Panc1 (cell line): ENCODE measurements at regions not wholly inside any gene's neighbourhood (a gene's known extent, or its start where the extent isn't known, plus 50 kb on each side); places are given as distances from the start of the nearest gene placed in this dataset.
A peak's percentile ranks its signal among the peaks of the same experiment; 100 is the strongest.

Experiments used
- ATAC-seq: fragments of 200-7000 bp; cut with Tn5 transposase; 2 replicates; pipeline ENCODE4 v1.9.1; 2020; ENCODE audit warnings: mild to moderate bottlenecking, moderate library complexity
- BruUV-seq: library from RNA; stranded (reverse); fragments of 400-500 nt; replicated peaks from 2 replicates; lab custom pipeline; 2021; lab: Mats Ljungman, UMichigan
- CTCF ChIA-PET: fragments of 300-600 bp; sonication (Branson Sonifier 250); formaldehyde crosslinking; loops from one replicate; lab custom pipeline; 2022; ENCODE audit warnings: antibody characterized with exemption; lab: Charles Lee
- POLR2A ChIA-PET: fragments of 300-600 bp; sonication (Branson Sonifier 250); formaldehyde crosslinking; loops from one replicate; lab custom pipeline; 2022; ENCODE audit warnings: antibody characterized with exemption; lab: Charles Lee
- DNase-seq: peaks from one replicate; pipeline ENCODE4 v3.0.0-alpha.2; 2010; ENCODE audit warnings: low read depth, low spot score
- H3K27ac ChIP-seq: 2 replicates; pipeline ENCODE4 v1.5.1; 2011; ENCODE audit warnings: mild to moderate bottlenecking, low read length, inconsistent platforms
- H3K27me3 ChIP-seq: fragments of 200-500 bp; sonication (Bioruptor generic); 2 replicates; pipeline ENCODE4 v1.6.0; 2014; ENCODE audit warnings: low read length, inconsistent platforms; ENCODE audit not compliant: control insufficient read depth, insufficient read depth
- H3K36me3 ChIP-seq: fragments of 200-500 bp; sonication (Bioruptor generic); 2 replicates; pipeline ENCODE4 v1.5.1; 2014; ENCODE audit warnings: inconsistent platforms, mild to moderate bottlenecking, low read length, moderate library complexity; ENCODE audit not compliant: control insufficient read depth, insufficient read depth
- H3K4me1 ChIP-seq: 2 replicates; pipeline ENCODE4 v1.5.1; 2011; ENCODE audit warnings: inconsistent platforms, mild to moderate bottlenecking, low read length, moderate library complexity; ENCODE audit not compliant: control insufficient read depth, insufficient read depth
- H3K4me3 ChIP-seq, 2 experiments: 2 replicates each; pipeline ENCODE4 v1.5.1; 2011 to 2012; ENCODE audit warnings: low read depth in 2 of 2, low read length in 2 of 2, mild to moderate bottlenecking in 2 of 2, inconsistent platforms in 1 of 2, moderate library complexity in 1 of 2
- H3K9me3 ChIP-seq: fragments of 200-500 bp; sonication (Bioruptor generic); 2 replicates; pipeline ENCODE4 v1.5.1; 2014; ENCODE audit warnings: low read depth, mild to moderate bottlenecking, inconsistent platforms, low read length, moderate library complexity; ENCODE audit not compliant: control insufficient read depth, insufficient read depth
- POLR2AphosphoS5 ChIP-seq: IDR thresholded peaks from 2 replicates; pipeline ENCODE4 v1.6.1; 2012; ENCODE audit warnings: mild to moderate bottlenecking, low read depth, low read length, moderate library complexity
- REST ChIP-seq, 2 experiments: IDR thresholded peaks; 2 replicates each; pipeline ENCODE4 v1.6.1; 2011 to 2012; ENCODE audit warnings: low read depth in 2 of 2, control low read depth in 1 of 2, low read length in 1 of 2, mild to moderate bottlenecking in 1 of 2, moderate library complexity in 1 of 2; ENCODE audit not compliant: insufficient read depth in 1 of 2
- SIN3A ChIP-seq: IDR thresholded peaks from 2 replicates; pipeline ENCODE4 v1.6.1; 2012; ENCODE audit warnings: low read depth, mild to moderate bottlenecking, low read length, moderate library complexity, borderline replicate concordance; ENCODE audit not compliant: insufficient read depth
- TCF7L2 ChIP-seq: IDR thresholded peaks from 2 replicates; pipeline ENCODE4 v1.6.1; 2011; ENCODE audit warnings: mild to moderate bottlenecking, low read depth, low read length, inconsistent platforms
- in situ Hi-C: cut with HindIII; loops from 2 replicates; pipeline ENCODE4 v1.10.0; 2016; ENCODE audit warnings: low sequenced_read_pairs, low pct_unique_long_range_greater_than_20kb
- intact Hi-C: fragments of 100-400 bp; cut with micrococcal nuclease; formaldehyde crosslinking; loops from one replicate; pipeline ENCODE4 v1.10.0; 2022; ENCODE audit not compliant: unreplicated experiment
- TF ChIP-seq, protein P1 (sequence below): fragments of 450-650 bp; IDR thresholded peaks from 2 replicates; pipeline ENCODE4 v1.5.1; 2017; ENCODE audit warnings: mild to moderate bottlenecking

- intact Hi-C loops, result no loop called here
- in situ Hi-C loops, result no loop called here
- Histone ChIP-seq H3K4me1 (no peaks in the 10 kb centered on the region), H3K4me3 (no peak overlapping the region), H3K27ac (no peak overlapping the region), H3K36me3 (no peaks in the 10 kb centered on the region), H3K9me3 (no peaks in the 10 kb centered on the region), H3K27me3 (no peaks in the 10 kb centered on the region)
- CTCF ChIA-PET, result no interaction called here
- peak; percentile 53; the same call in 1 of the 2 replicates for ATAC-seq
- TF ChIP-seq REST (IDR thresholded peaks at IDR 0.05; ENCODE audit: insufficient read depth in 1 of 2, low read depth in 2 of 2, low read length in 1 of 2) (no peak), SIN3A (no peak), TCF7L2 (no peak), POLR2AphosphoS5 (no peak)
- TF ChIP-seq, protein P1, sequence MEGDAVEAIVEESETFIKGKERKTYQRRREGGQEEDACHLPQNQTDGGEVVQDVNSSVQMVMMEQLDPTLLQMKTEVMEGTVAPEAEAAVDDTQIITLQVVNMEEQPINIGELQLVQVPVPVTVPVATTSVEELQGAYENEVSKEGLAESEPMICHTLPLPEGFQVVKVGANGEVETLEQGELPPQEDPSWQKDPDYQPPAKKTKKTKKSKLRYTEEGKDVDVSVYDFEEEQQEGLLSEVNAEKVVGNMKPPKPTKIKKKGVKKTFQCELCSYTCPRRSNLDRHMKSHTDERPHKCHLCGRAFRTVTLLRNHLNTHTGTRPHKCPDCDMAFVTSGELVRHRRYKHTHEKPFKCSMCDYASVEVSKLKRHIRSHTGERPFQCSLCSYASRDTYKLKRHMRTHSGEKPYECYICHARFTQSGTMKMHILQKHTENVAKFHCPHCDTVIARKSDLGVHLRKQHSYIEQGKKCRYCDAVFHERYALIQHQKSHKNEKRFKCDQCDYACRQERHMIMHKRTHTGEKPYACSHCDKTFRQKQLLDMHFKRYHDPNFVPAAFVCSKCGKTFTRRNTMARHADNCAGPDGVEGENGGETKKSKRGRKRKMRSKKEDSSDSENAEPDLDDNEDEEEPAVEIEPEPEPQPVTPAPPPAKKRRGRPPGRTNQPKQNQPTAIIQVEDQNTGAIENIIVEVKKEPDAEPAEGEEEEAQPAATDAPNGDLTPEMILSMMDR, result no peak
- POLR2A ChIA-PET, result no interaction called here
- no peak for DNase-seq
- no TSS peak for BruUV-seq
Observed at GRCh38 chr2:8525582-8526402, 156.1 kb upstream of the ID2 start.

GRCh38 chr2:8526403-8526696 lies 155.5 kb upstream of the ID2 start:
- no peak overlapping the region for H3K27ac ChIP-seq
- TF ChIP-seq POLR2AphosphoS5 (no peak), REST (IDR thresholded peaks at IDR 0.05; ENCODE audit: insufficient read depth in 1 of 2, low read depth in 2 of 2, low read length in 1 of 2) (no peak), TCF7L2 (no peak), SIN3A (no peak)
- TF ChIP-seq, protein P1, result no peak
- no peaks in the 10 kb centered on the region for H3K9me3 ChIP-seq
- H3K4me1 ChIP-seq, result no peaks in the 10 kb centered on the region
- no peak overlapping the region for H3K4me3 ChIP-seq
- H3K36me3 ChIP-seq, result no peaks in the 10 kb centered on the region
- in situ Hi-C loops, result no loop called here
- no TSS peak for BruUV-seq
- no peaks in the 10 kb centered on the region for H3K27me3 ChIP-seq
- POLR2A ChIA-PET, result no interaction called here
- no peak for DNase-seq
- CTCF ChIA-PET, result no interaction called here
- intact Hi-C loops, result no loop called here
- ATAC-seq, result no peak
